Hepatocyte (in vitro differentiated cells): ENCODE measurements at regions not wholly inside any gene's neighbourhood (a gene's known extent, or its start where the extent isn't known, plus 50 kb on each side); places are given as distances from the start of the nearest gene placed in this dataset.

Experiments
- DNase-seq: peaks from one replicate; pipeline ENCODE4 v3.0.0-alpha.2; 2016; ENCODE audit warnings: low spot score
- H2AFZ ChIP-seq: fragments of 200-600 bp; sonication (generic); 2 replicates; pipeline ENCODE4 v1.6.0; 2016; ENCODE audit warnings: antibody characterized with exemption, mild to moderate bottlenecking
- H3K27ac ChIP-seq: fragments of 200-600 bp; sonication (generic); 2 replicates; pipeline ENCODE4 v1.5.1; 2016; ENCODE audit warnings: mild to moderate bottlenecking
- H3K27me3 ChIP-seq: fragments of 200-600 bp; sonication (generic); 2 replicates; pipeline ENCODE4 v1.6.1; 2016
- H3K36me3 ChIP-seq: fragments of 200-600 bp; sonication (generic); replicated peaks from 2 replicates; pipeline ENCODE4 v1.5.1; 2016; ENCODE audit warnings: low read depth; ENCODE audit not compliant: insufficient read depth
- H3K4me1 ChIP-seq: fragments of 200-600 bp; sonication (generic); 2 replicates; pipeline ENCODE4 v1.5.1; 2016; ENCODE audit warnings: mild to moderate bottlenecking, moderate library complexity; ENCODE audit not compliant: insufficient read depth
- H3K4me2 ChIP-seq: fragments of 200-600 bp; sonication (generic); 2 replicates; pipeline ENCODE4 v1.6.0; 2016
- H3K4me3 ChIP-seq: fragments of 200-600 bp; sonication (generic); 2 replicates; pipeline ENCODE4 v1.5.1; 2016; ENCODE audit warnings: mild to moderate bottlenecking
- H3K79me2 ChIP-seq: fragments of 200-600 bp; sonication (generic); 2 replicates; pipeline ENCODE4 v1.6.0; 2017; ENCODE audit warnings: mild to moderate bottlenecking
- H3K9me2 ChIP-seq: fragments of 200-600 bp; sonication (generic); replicated peaks from 2 replicates; pipeline ENCODE4 v1.6.0; 2017; ENCODE audit warnings: mild to moderate bottlenecking; ENCODE audit not compliant: insufficient read depth
- H3K9me3 ChIP-seq: fragments of 200-600 bp; sonication (generic); 2 replicates; pipeline ENCODE4 v1.5.1; 2016; ENCODE audit warnings: low read depth, mild to moderate bottlenecking
- H4K20me1 ChIP-seq: fragments of 200-600 bp; sonication (generic); 2 replicates; pipeline ENCODE4 v1.6.0; 2016; ENCODE audit warnings: mild to moderate bottlenecking; ENCODE audit not compliant: insufficient read depth, poor library complexity, severe bottlenecking
- CTCF ChIP-seq: fragments of 200-600 bp; sonication (generic); IDR thresholded peaks from 2 replicates; pipeline ENCODE4 v1.5.1; 2016; ENCODE audit warnings: antibody characterized with exemption, mild to moderate bottlenecking; ENCODE audit not compliant: poor library complexity
- EZH2 ChIP-seq: fragments of 200-600 bp; sonication (generic); IDR thresholded peaks from 2 replicates; pipeline ENCODE4 v1.6.1; 2016; ENCODE audit warnings: antibody characterized with exemption, mild to moderate bottlenecking, borderline replicate concordance
- EZH2phosphoT487 ChIP-seq: fragments of 200-600 bp; sonication (generic); IDR thresholded peaks from one replicate; pipeline ENCODE4 v1.6.1; 2018; ENCODE audit warnings: antibody characterized with exemption, mild to moderate bottlenecking, low read depth, moderate library complexity; ENCODE audit not compliant: unreplicated experiment, severe bottlenecking
- WGBS: methylation state at CpG from one replicate; pipeline ENCODE4 v1.1.6; 2016; ENCODE audit warnings: low lambda C conversion rate; ENCODE audit errors: missing lambda C conversion rate; 5-methylcytosine and 5-hydroxymethylcytosine counted together

GRCh38 chr22:48708558-48709245, 1119.0 kb downstream of the BRD1 start:
- no peaks in the 10 kb centered on the region for H3K79me2 ChIP-seq
- no peak for DNase-seq
- H3K36me3 ChIP-seq, result no peaks in the 10 kb centered on the region

GRCh38 chr22:48707763-48708557, 1119.7 kb downstream of the BRD1 start:
- no peaks in the 10 kb centered on the region for H3K9me3 ChIP-seq
- H3K4me2 ChIP-seq, result no peak overlapping the region
- 94% methylated on average over 32 of the region's 35 CpGs for WGBS
- no peak overlapping the region for H3K4me3 ChIP-seq
- no peaks in the 10 kb centered on the region for H3K9me2 ChIP-seq
- no peaks in the 10 kb centered on the region for H3K27me3 ChIP-seq
- H3K36me3 ChIP-seq, result no peaks in the 10 kb centered on the region
- H3K4me1 ChIP-seq, result no peaks in the 10 kb centered on the region
- no peak for DNase-seq
- no peaks in the 10 kb centered on the region for H3K79me2 ChIP-seq
- no peak overlapping the region for H3K27ac ChIP-seq
- no peak overlapping the region for H2AFZ ChIP-seq
- no peaks in the 10 kb centered on the region for H4K20me1 ChIP-seq
- TF ChIP-seq CTCF (no peak), EZH2phosphoT487 (no peak), EZH2 (no peak)

More at GRCh38 chr22:48708558-48709245, 1119.0 kb downstream of the BRD1 start:
- Histone ChIP-seq H3K27me3 (no peaks in the 10 kb centered on the region), H3K4me2 (no peak overlapping the region), H3K27ac (no peak overlapping the region), H2AFZ (no peak overlapping the region), H4K20me1 (no peaks in the 10 kb centered on the region), H3K4me1 (no peaks in the 10 kb centered on the region), H3K9me2 (no peaks in the 10 kb centered on the region), H3K9me3 (no peaks in the 10 kb centered on the region), H3K4me3 (no peak overlapping the region)
- WGBS, result 92% methylated on average over 23 of the region's 25 CpGs
- no peak for TF ChIP-seq EZH2phosphoT487
- TF ChIP-seq CTCF, result no peak
- TF ChIP-seq EZH2, result no peak

GRCh38 chr22:48706934-48707762, 1120.5 kb downstream of the BRD1 start:
- Histone ChIP-seq H3K9me2 (no peaks in the 10 kb centered on the region), H3K27ac (no peak overlapping the region), H3K4me2 (no peak overlapping the region), H3K9me3 (no peaks in the 10 kb centered on the region), H3K4me3 (no peak overlapping the region), H3K79me2 (no peaks in the 10 kb centered on the region), H3K36me3 (no peaks in the 10 kb centered on the region), H2AFZ (no peak overlapping the region), H3K27me3 (no peaks in the 10 kb centered on the region), H4K20me1 (no peaks in the 10 kb centered on the region), H3K4me1 (no peaks in the 10 kb centered on the region)
- no peak for TF ChIP-seq EZH2phosphoT487
- no peak for TF ChIP-seq EZH2
- no peak for TF ChIP-seq CTCF
- no peak for DNase-seq
- WGBS, result 86% methylated on average over 14 of the region's 15 CpGs
